Right lobe of liver (tissue), 4 donors: ENCODE measurements at regions not wholly inside any gene's neighbourhood (a gene's known extent, or its start where the extent isn't known, plus 50 kb on each side); places are given as distances from the start of the nearest gene placed in this dataset.

Experiments
- POLR2A ChIP-seq: fragments of 450-650 bp; IDR thresholded peaks from one replicate; pipeline ENCODE4 v1.6.1; 2017; ENCODE audit warnings: antibody characterized with exemption, mild to moderate bottlenecking
- TF ChIP-seq, protein P1 (sequence below), 4 donors: fragments of 200-600 bp in 3 of 4; fragments of 450-650 bp in 1 of 4; IDR thresholded peaks; one replicate each; pipeline versions ENCODE4 v1.5.1 to v1.8.0; 2016 to 2022; ENCODE audit warnings: antibody characterized with exemption in 4 of 4, mild to moderate bottlenecking in 2 of 4
- donor health status: DM: no; HTN: no; CAD: no.
- donor health status: DM: no; HTN: no; CAD: no.
- donor health status: DM: no; HTN: yes; CAD: no.

DNA sequence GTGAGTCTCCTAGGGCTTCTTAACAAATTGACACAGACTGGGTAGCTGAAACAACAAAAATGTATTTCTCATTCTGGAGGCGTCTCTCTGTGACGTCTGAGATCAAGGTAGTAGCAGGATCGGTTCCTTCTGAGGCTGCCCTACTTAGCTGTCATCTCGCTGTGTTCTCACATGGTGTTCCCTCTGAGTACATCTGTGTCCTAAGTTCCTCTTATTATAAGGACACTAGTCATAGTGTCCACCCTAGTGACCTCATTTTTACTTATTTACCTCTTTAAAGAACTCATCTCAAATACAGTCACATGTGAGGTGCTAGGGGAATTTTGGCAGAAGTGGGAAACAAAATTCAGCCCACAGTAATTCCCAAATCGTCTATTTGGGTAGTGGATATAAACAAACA lies 529.1 kb downstream of the NPIPA7 start:
- TF ChIP-seq, protein P1, sequence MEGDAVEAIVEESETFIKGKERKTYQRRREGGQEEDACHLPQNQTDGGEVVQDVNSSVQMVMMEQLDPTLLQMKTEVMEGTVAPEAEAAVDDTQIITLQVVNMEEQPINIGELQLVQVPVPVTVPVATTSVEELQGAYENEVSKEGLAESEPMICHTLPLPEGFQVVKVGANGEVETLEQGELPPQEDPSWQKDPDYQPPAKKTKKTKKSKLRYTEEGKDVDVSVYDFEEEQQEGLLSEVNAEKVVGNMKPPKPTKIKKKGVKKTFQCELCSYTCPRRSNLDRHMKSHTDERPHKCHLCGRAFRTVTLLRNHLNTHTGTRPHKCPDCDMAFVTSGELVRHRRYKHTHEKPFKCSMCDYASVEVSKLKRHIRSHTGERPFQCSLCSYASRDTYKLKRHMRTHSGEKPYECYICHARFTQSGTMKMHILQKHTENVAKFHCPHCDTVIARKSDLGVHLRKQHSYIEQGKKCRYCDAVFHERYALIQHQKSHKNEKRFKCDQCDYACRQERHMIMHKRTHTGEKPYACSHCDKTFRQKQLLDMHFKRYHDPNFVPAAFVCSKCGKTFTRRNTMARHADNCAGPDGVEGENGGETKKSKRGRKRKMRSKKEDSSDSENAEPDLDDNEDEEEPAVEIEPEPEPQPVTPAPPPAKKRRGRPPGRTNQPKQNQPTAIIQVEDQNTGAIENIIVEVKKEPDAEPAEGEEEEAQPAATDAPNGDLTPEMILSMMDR (IDR thresholded peaks at IDR 0.05) = no peak
- TF ChIP-seq POLR2A = no peak
